Transverse colon (tissue), 3 donors: ENCODE measurements at regions not wholly inside any gene's neighbourhood (a gene's known extent, or its start where the extent isn't known, plus 50 kb on each side); places are given as distances from the start of the nearest gene placed in this dataset.

Experiments used
- CTCF ChIP-seq, 5 experiments: fragments of 200-600 bp in 3 of 5; fragments of 450-650 bp in 2 of 5; sonication (generic) in 3 of 5; IDR thresholded peaks; 1 replicate in 2 of 5; 2 replicates in 3 of 5; pipeline ENCODE4 v1.5.1; 2016 to 2017; ENCODE audit warnings: antibody characterized with exemption in 5 of 5, inconsistent platforms in 3 of 5, mild to moderate bottlenecking in 2 of 5, moderate library complexity in 1 of 5
- POLR2A ChIP-seq: fragments of 450-650 bp; IDR thresholded peaks from one replicate; pipeline ENCODE4 v1.6.1; 2016; ENCODE audit warnings: antibody characterized with exemption, mild to moderate bottlenecking, moderate library complexity

GRCh38 chr10:78551184-78552005 is 517.4 kb upstream of the ZMIZ1 start:
- TF ChIP-seq CTCF (IDR thresholded peaks at IDR 0.05) (no peak), POLR2A (no peak)
